Keratinocyte (primary cell): ENCODE measurements at regions not wholly inside any gene's neighbourhood (a gene's known extent, or its start where the extent isn't known, plus 50 kb on each side); places are given as distances from the start of the nearest gene placed in this dataset.

Experiments
- DNase-seq: peaks from one replicate; pipeline ENCODE4 v3.0.0-alpha.2; 2011; ENCODE audit warnings: low read depth, missing footprints, low spot score
- FAIRE-seq: peaks from 2 replicates; lab custom pipeline; 2011; peaks lifted over from hg19 to GRCh38; lab: Jason Lieb, UNC
- H2AFZ ChIP-seq: 2 replicates; pipeline ENCODE4 v1.6.0; 2012; ENCODE audit warnings: low read length, control low read depth, inconsistent platforms; ENCODE audit not compliant: control insufficient read depth
- H3K27ac ChIP-seq: 2 replicates; pipeline ENCODE4 v1.5.1; 2011; ENCODE audit warnings: low read length; ENCODE audit not compliant: control insufficient read depth, insufficient read depth
- H3K27me3 ChIP-seq: 3 replicates; pipeline ENCODE4 v1.6.0; 2011; ENCODE audit warnings: low read length; ENCODE audit not compliant: control insufficient read depth, insufficient read depth; ENCODE audit errors: extremely low read depth
- H3K36me3 ChIP-seq, 2 experiments: 2 replicates in 1 of 2; 3 replicates in 1 of 2; pipeline ENCODE4 v1.5.1; 2011; ENCODE audit warnings: low read length in 2 of 2, mild to moderate bottlenecking in 1 of 2; ENCODE audit not compliant: control insufficient read depth in 2 of 2, insufficient read depth in 2 of 2; ENCODE audit errors: extremely low read depth in 1 of 2
- H3K4me1 ChIP-seq: 3 replicates; pipeline ENCODE4 v1.5.1; 2011; ENCODE audit warnings: low read length; ENCODE audit not compliant: control insufficient read depth, insufficient read depth; ENCODE audit errors: extremely low read depth
- H3K4me2 ChIP-seq: 3 replicates; pipeline ENCODE4 v1.6.0; 2011; ENCODE audit warnings: low read depth, low read length; ENCODE audit not compliant: control insufficient read depth, insufficient read depth; ENCODE audit errors: extremely low read depth
- H3K4me3 ChIP-seq, 3 experiments: fragments of 200-600 bp in 1 of 3; sonication (generic) in 1 of 3; 2 replicates in 2 of 3; 3 replicates in 1 of 3; pipeline ENCODE4 v1.5.1; 2011 to 2016; ENCODE audit warnings: low read length in 3 of 3, mild to moderate bottlenecking in 3 of 3, control low read depth in 2 of 3, inconsistent platforms in 1 of 3, low read depth in 1 of 3, mixed read lengths in 1 of 3, mixed run types in 1 of 3, moderate library complexity in 1 of 3; ENCODE audit not compliant: control insufficient read depth in 2 of 3, insufficient read depth in 2 of 3; ENCODE audit errors: extremely low read depth in 1 of 3
- H3K79me2 ChIP-seq: 2 replicates; pipeline ENCODE4 v1.6.0; 2012; ENCODE audit warnings: low read length; ENCODE audit not compliant: control insufficient read depth, insufficient read depth
- H3K9ac ChIP-seq: 3 replicates; pipeline ENCODE4 v1.6.0; 2011; ENCODE audit warnings: low read length; ENCODE audit not compliant: control insufficient read depth, insufficient read depth; ENCODE audit errors: extremely low read depth
- H3K9me1 ChIP-seq: 3 replicates; pipeline ENCODE4 v1.6.0; 2011; ENCODE audit warnings: low read length; ENCODE audit not compliant: control insufficient read depth, insufficient read depth; ENCODE audit errors: extremely low read depth
- H3K9me3 ChIP-seq: 2 replicates; pipeline ENCODE4 v1.5.1; 2012; ENCODE audit warnings: low read depth, low read length; ENCODE audit not compliant: control insufficient read depth
- H4K20me1 ChIP-seq: 3 replicates; pipeline ENCODE4 v1.6.0; 2011; ENCODE audit warnings: low read length; ENCODE audit not compliant: control insufficient read depth, insufficient read depth; ENCODE audit errors: extremely low read depth
- CTCF ChIP-seq, 3 experiments: IDR thresholded peaks in 1 of 3; conservative IDR thresholded peaks in 1 of 3; optimal IDR thresholded peaks in 1 of 3; 2 replicates in 2 of 3; 3 replicates in 1 of 3; pipeline versions ENCODE3 to v1.5.1; 2011; ENCODE audit warnings: low read length in 3 of 3, mild to moderate bottlenecking in 3 of 3, moderate library complexity in 2 of 3, control low read depth in 1 of 3, inconsistent platforms in 1 of 3; ENCODE audit not compliant: insufficient read depth in 2 of 3; ENCODE audit errors: extremely low read depth in 1 of 3
- EZH2 ChIP-seq: IDR thresholded peaks from one replicate; pipeline ENCODE4 v1.6.1; 2012; ENCODE audit warnings: inconsistent platforms, mild to moderate bottlenecking, low read length, moderate library complexity
- dilution Hi-C: fragments of 300-500 bp; cut with MboI; formaldehyde crosslinking; loops from one replicate; pipeline ENCODE4 v1.7.0; 2020; ENCODE audit warnings: low sequenced_read_pairs; ENCODE audit not compliant: extremely low pct_ligation_motif_present

GRCh38 chr12:115456946-115457689, 773.1 kb upstream of the TBX3 start:
- Histone ChIP-seq H4K20me1 (no peaks in the 10 kb centered on the region), H3K36me3 (no peaks in the 10 kb centered on the region), H3K4me1 (peaks cover 2% of the 10 kb centered on the region), H3K9me3 (no peaks in the 10 kb centered on the region), H3K9me1 (no peaks in the 10 kb centered on the region), H3K4me3 (no peak overlapping the region), H3K9ac (no peak overlapping the region), H3K79me2 (no peaks in the 10 kb centered on the region), H3K27ac (no peak overlapping the region), H3K4me2 (no peak overlapping the region), H3K27me3 (peaks cover 6% of the 10 kb centered on the region), H2AFZ (no peak overlapping the region)
- dilution Hi-C loops, result no loop called here
- FAIRE-seq, result no peak
- TF ChIP-seq EZH2, result no peak
- TF ChIP-seq CTCF (optimal IDR thresholded peaks at IDR 0.05 in 1 of 3, IDR thresholded peaks at IDR 0.05 in 1 of 3, conservative IDR thresholded peaks at IDR 0.05 in 1 of 3; ENCODE audit: extremely low read depth in 1 of 3, insufficient read depth in 2 of 3, low read length in 3 of 3), result peak; percentile 29 to 55 (median 44)
- no peak for DNase-seq

GRCh38 chr12:115455268-115455681, 771.3 kb upstream of the TBX3 start:
- no peaks in the 10 kb centered on the region for H3K9me1 ChIP-seq
- H3K27ac ChIP-seq, result no peak overlapping the region
- peaks cover 2% of the 10 kb centered on the region for H3K4me1 ChIP-seq
- H2AFZ ChIP-seq, result no peak overlapping the region
- H3K9me3 ChIP-seq, result no peaks in the 10 kb centered on the region
- TF ChIP-seq CTCF (optimal IDR thresholded peaks at IDR 0.05 in 1 of 3, IDR thresholded peaks at IDR 0.05 in 1 of 3, conservative IDR thresholded peaks at IDR 0.05 in 1 of 3; ENCODE audit: extremely low read depth in 1 of 3, insufficient read depth in 2 of 3, low read length in 3 of 3), result no peak
- TF ChIP-seq EZH2, result no peak
- DNase-seq (no peak), FAIRE-seq (no peak)
- no peaks in the 10 kb centered on the region for H3K36me3 ChIP-seq
- H3K9ac ChIP-seq, result no peak overlapping the region
- no peaks in the 10 kb centered on the region for H3K79me2 ChIP-seq
- H4K20me1 ChIP-seq, result no peaks in the 10 kb centered on the region
- dilution Hi-C loops, result no loop called here
- H3K4me3 ChIP-seq, result no peak overlapping the region
- H3K4me2 ChIP-seq, result no peak overlapping the region
- peaks cover 15% of the 10 kb centered on the region for H3K27me3 ChIP-seq
